Right cardiac atrium (tissue), 5 donors: ENCODE measurements at regions not wholly inside any gene's neighbourhood (a gene's known extent, or its start where the extent isn't known, plus 50 kb on each side); places are given as distances from the start of the nearest gene placed in this dataset.

Source experiments
- ATAC-seq, 2 donors: fragments of 200-7000 bp; cut with Tn5 transposase; one replicate each; pipeline versions ENCODE4 v1.8.0 to v1.9.1; 2020; ENCODE audit warnings: moderate library complexity in 2 of 2, mild to moderate bottlenecking in 1 of 2
- DNase-seq, 3 donors: peaks; one replicate each; pipeline ENCODE4 v3.0.0-alpha.2; 2020
- H3K27ac ChIP-seq: one replicate; pipeline ENCODE4 v1.5.1; 2013; ENCODE audit warnings: mild to moderate bottlenecking, low read length, control low read depth, moderate library complexity
- H3K27me3 ChIP-seq: one replicate; pipeline ENCODE4 v1.6.1; 2013; ENCODE audit not compliant: control insufficient read depth, insufficient read depth
- H3K4me1 ChIP-seq: one replicate; pipeline ENCODE4 v1.6.1; 2013; ENCODE audit warnings: low read length; ENCODE audit not compliant: control insufficient read depth, insufficient read depth
- H3K4me3 ChIP-seq: one replicate; pipeline ENCODE4 v1.5.1; 2013; ENCODE audit warnings: low read length, control low read depth
- H3K9me3 ChIP-seq: one replicate; pipeline ENCODE4 v1.6.1; 2013; ENCODE audit warnings: low read length; ENCODE audit not compliant: control insufficient read depth
- WGBS: extraction: QIAGEN DNeasy Blood & Tissue Kit; methylation state at CpG from one replicate; pipeline ENCODE4 v1.1.7; 2013; 5-methylcytosine and 5-hydroxymethylcytosine counted together
- intact Hi-C, 4 donors: fragments of 100-400 bp; cut with DNase I; formaldehyde crosslinking; loops; one replicate each; pipeline versions ENCODE4 v1.11.0 to v1.14.0; 2022 to 2023
- donor health status: healthy with polysubstance abuse.
- donor health status: DM: no; HTN: yes; CAD: no.
- donor health status: DM: no; HTN: no; CAD: no.
- donor health status: DM: no; HTN: yes; CAD: no; lungs with severe emphysema.
- donor health status: DM: yes; HTN: yes; CAD: no.

GRCh38 chr9:120259100-120259499, 320.9 kb downstream of the CDK5RAP2 start:
- ATAC-seq (no peak), DNase-seq (no peak)
- H3K4me1 ChIP-seq = no peaks in the 10 kb centered on the region
- no peaks in the 10 kb centered on the region for H3K27me3 ChIP-seq
- no peaks in the 10 kb centered on the region for H3K9me3 ChIP-seq
- intact Hi-C loops = no loop called here
- H3K4me3 ChIP-seq = no peak overlapping the region
- H3K27ac ChIP-seq = no peak overlapping the region
- 94% methylated on average over 1 of the region's 1 CpG for WGBS

- H3K4me1 ChIP-seq = no peaks in the 10 kb centered on the region
- H3K4me3 ChIP-seq = no peak overlapping the region
- no peaks in the 10 kb centered on the region for H3K9me3 ChIP-seq
- DNase-seq = no peak
- no peak for ATAC-seq
- WGBS = 58% methylated on average over 3 of the region's 3 CpGs
- H3K27me3 ChIP-seq = no peaks in the 10 kb centered on the region
- no peak overlapping the region for H3K27ac ChIP-seq
- intact Hi-C loops = no loop called here
Observed at GRCh38 chr9:120258096-120258495, 321.9 kb downstream of the CDK5RAP2 start.

GRCh38 chr9:120257483-120257882, 322.5 kb downstream of the CDK5RAP2 start:
- H3K27me3 ChIP-seq = no peaks in the 10 kb centered on the region
- ATAC-seq (no peak), DNase-seq (no peak)
- no peak overlapping the region for H3K27ac ChIP-seq
- H3K4me1 ChIP-seq = no peaks in the 10 kb centered on the region
- H3K4me3 ChIP-seq = no peak overlapping the region
- H3K9me3 ChIP-seq = no peaks in the 10 kb centered on the region
- intact Hi-C loops = no loop called here
- WGBS = 77% methylated on average over 6 of the region's 6 CpGs

- no peak for DNase-seq
- Histone ChIP-seq H3K9me3 (no peaks in the 10 kb centered on the region), H3K27ac (no peak overlapping the region), H3K27me3 (no peaks in the 10 kb centered on the region), H3K4me3 (no peak overlapping the region), H3K4me1 (no peaks in the 10 kb centered on the region)
- intact Hi-C loops = no loop called here
- ATAC-seq = no peak
Observed at GRCh38 chr9:120256146-120256545, 323.8 kb downstream of the CDK5RAP2 start.

- DNase-seq (no peak), ATAC-seq (no peak)
- H3K9me3 ChIP-seq = no peaks in the 10 kb centered on the region
- no peak overlapping the region for H3K27ac ChIP-seq
- H3K4me1 ChIP-seq = no peaks in the 10 kb centered on the region
- intact Hi-C loops = no loop called here
- no peak overlapping the region for H3K4me3 ChIP-seq
- no peaks in the 10 kb centered on the region for H3K27me3 ChIP-seq
- WGBS = 16% methylated on average over 2 of the region's 2 CpGs
Observed at GRCh38 chr9:120252248-120252647, 327.7 kb downstream of the CDK5RAP2 start.

- intact Hi-C loops = no loop called here
- 68% methylated on average over 21 of the region's 21 CpGs for WGBS
- no peak overlapping the region for H3K4me3 ChIP-seq
- no peaks in the 10 kb centered on the region for H3K4me1 ChIP-seq
- H3K27ac ChIP-seq = no peak overlapping the region
- no peak for ATAC-seq
- no peaks in the 10 kb centered on the region for H3K9me3 ChIP-seq
- no peaks in the 10 kb centered on the region for H3K27me3 ChIP-seq
- DNase-seq = no peak
Observed at GRCh38 chr9:120242116-120242811, 337.7 kb downstream of the CDK5RAP2 start.

- H3K9me3 ChIP-seq = no peaks in the 10 kb centered on the region
- no peak for ATAC-seq
- H3K27ac ChIP-seq = no peak overlapping the region
- intact Hi-C loops = no loop called here
- no peak overlapping the region for H3K4me3 ChIP-seq
- 74% methylated on average over 1 of the region's 1 CpG for WGBS
- no peaks in the 10 kb centered on the region for H3K27me3 ChIP-seq
- no peak for DNase-seq
- H3K4me1 ChIP-seq = no peaks in the 10 kb centered on the region
Observed at GRCh38 chr9:120236596-120236995, 343.4 kb downstream of the CDK5RAP2 start.

- no peaks in the 10 kb centered on the region for H3K9me3 ChIP-seq
- WGBS = 54% methylated on average over 2 of the region's 2 CpGs
- ATAC-seq (no peak), DNase-seq (no peak)
- no peaks in the 10 kb centered on the region for H3K4me1 ChIP-seq
- no peak overlapping the region for H3K4me3 ChIP-seq
- no peak overlapping the region for H3K27ac ChIP-seq
- intact Hi-C loops = no loop called here
- H3K27me3 ChIP-seq = no peaks in the 10 kb centered on the region
Observed at GRCh38 chr9:120235081-120235480, 344.9 kb downstream of the CDK5RAP2 start.

- H3K4me1 ChIP-seq = no peaks in the 10 kb centered on the region
- H3K4me3 ChIP-seq = no peak overlapping the region
- intact Hi-C loops = no loop called here
- ATAC-seq = no peak
- no peak overlapping the region for H3K27ac ChIP-seq
- no peak for DNase-seq
- H3K27me3 ChIP-seq = no peaks in the 10 kb centered on the region
- 83% methylated on average over 2 of the region's 2 CpGs for WGBS
- peaks cover 3% of the 10 kb centered on the region for H3K9me3 ChIP-seq
Observed at GRCh38 chr9:120230227-120230626, 349.7 kb downstream of the CDK5RAP2 start.

GRCh38 chr9:120221844-120222243, 358.1 kb downstream of the CDK5RAP2 start:
- DNase-seq = no peak
- WGBS = 43% methylated on average over 3 of the region's 3 CpGs
- Histone ChIP-seq H3K27me3 (no peaks in the 10 kb centered on the region), H3K9me3 (no peaks in the 10 kb centered on the region), H3K4me3 (no peak overlapping the region), H3K4me1 (no peaks in the 10 kb centered on the region), H3K27ac (no peak overlapping the region)
- ATAC-seq = no peak
- intact Hi-C loops = no loop called here

GRCh38 chr9:120214332-120214731, 365.6 kb downstream of the CDK5RAP2 start:
- no peaks in the 10 kb centered on the region for H3K27me3 ChIP-seq
- no peak overlapping the region for H3K4me3 ChIP-seq
- H3K27ac ChIP-seq = no peak overlapping the region
- 90% methylated on average over 11 of the region's 11 CpGs for WGBS
- ATAC-seq (no peak), DNase-seq (no peak)
- intact Hi-C loops = no loop called here
- H3K4me1 ChIP-seq = no peaks in the 10 kb centered on the region
- H3K9me3 ChIP-seq = no peaks in the 10 kb centered on the region

- Histone ChIP-seq H3K4me3 (no peak overlapping the region), H3K27me3 (no peaks in the 10 kb centered on the region), H3K9me3 (no peaks in the 10 kb centered on the region), H3K27ac (no peak overlapping the region), H3K4me1 (no peaks in the 10 kb centered on the region)
- no peak for DNase-seq
- intact Hi-C loops = no loop called here
- 57% methylated on average over 5 of the region's 5 CpGs for WGBS
- ATAC-seq = no peak
Observed at GRCh38 chr9:120212853-120213200, 367.1 kb downstream of the CDK5RAP2 start.
